Transverse colon (tissue), 4 donors: ENCODE measurements at regions not wholly inside any gene's neighbourhood (a gene's known extent, or its start where the extent isn't known, plus 50 kb on each side); places are given as distances from the start of the nearest gene placed in this dataset.

Source experiments
- CTCF ChIP-seq, 5 experiments: fragments of 200-600 bp in 3 of 5; fragments of 450-650 bp in 2 of 5; sonication (generic) in 3 of 5; IDR thresholded peaks; 1 replicate in 2 of 5; 2 replicates in 3 of 5; pipeline ENCODE4 v1.5.1; 2016 to 2017; ENCODE audit warnings: antibody characterized with exemption in 5 of 5, inconsistent platforms in 3 of 5, mild to moderate bottlenecking in 2 of 5, moderate library complexity in 1 of 5
- EP300 ChIP-seq: sonication (generic); formaldehyde crosslinking; IDR thresholded peaks from one replicate; pipeline ENCODE4 v1.6.1; 2017; ENCODE audit warnings: antibody characterized with exemption, low read depth
- POLR2A ChIP-seq: fragments of 450-650 bp; IDR thresholded peaks from one replicate; pipeline ENCODE4 v1.6.1; 2016; ENCODE audit warnings: antibody characterized with exemption, mild to moderate bottlenecking, moderate library complexity
- POLR2AphosphoS5 ChIP-seq, 3 donors: sonication (generic); formaldehyde crosslinking; IDR thresholded peaks; one replicate each; pipeline ENCODE4 v1.6.1; 2016; ENCODE audit warnings: antibody characterized with exemption in 3 of 3

GRCh38 chr9:19975499-19975898 lies 186.7 kb upstream of the SLC24A2 start:
- TF ChIP-seq EP300 (no peak), POLR2AphosphoS5 (IDR thresholded peaks at IDR 0.05) (no peak), CTCF (IDR thresholded peaks at IDR 0.05) (no peak), POLR2A (no peak)
